Keratinocyte (primary cell): ENCODE measurements at regions not wholly inside any gene's neighbourhood (a gene's known extent, or its start where the extent isn't known, plus 50 kb on each side); places are given as distances from the start of the nearest gene placed in this dataset.

Experiments used
- EZH2 ChIP-seq: IDR thresholded peaks from one replicate; pipeline ENCODE4 v1.6.1; 2012; ENCODE audit warnings: inconsistent platforms, mild to moderate bottlenecking, low read length, moderate library complexity
- TF ChIP-seq, protein P1 (sequence below), 3 experiments: IDR thresholded peaks in 1 of 3; conservative IDR thresholded peaks in 1 of 3; optimal IDR thresholded peaks in 1 of 3; 2 replicates in 2 of 3; 3 replicates in 1 of 3; pipeline versions ENCODE3 to v1.5.1; 2011; ENCODE audit warnings: low read length in 3 of 3, mild to moderate bottlenecking in 3 of 3, moderate library complexity in 2 of 3, control low read depth in 1 of 3, inconsistent platforms in 1 of 3; ENCODE audit not compliant: insufficient read depth in 2 of 3; ENCODE audit errors: extremely low read depth in 1 of 3

DNA sequence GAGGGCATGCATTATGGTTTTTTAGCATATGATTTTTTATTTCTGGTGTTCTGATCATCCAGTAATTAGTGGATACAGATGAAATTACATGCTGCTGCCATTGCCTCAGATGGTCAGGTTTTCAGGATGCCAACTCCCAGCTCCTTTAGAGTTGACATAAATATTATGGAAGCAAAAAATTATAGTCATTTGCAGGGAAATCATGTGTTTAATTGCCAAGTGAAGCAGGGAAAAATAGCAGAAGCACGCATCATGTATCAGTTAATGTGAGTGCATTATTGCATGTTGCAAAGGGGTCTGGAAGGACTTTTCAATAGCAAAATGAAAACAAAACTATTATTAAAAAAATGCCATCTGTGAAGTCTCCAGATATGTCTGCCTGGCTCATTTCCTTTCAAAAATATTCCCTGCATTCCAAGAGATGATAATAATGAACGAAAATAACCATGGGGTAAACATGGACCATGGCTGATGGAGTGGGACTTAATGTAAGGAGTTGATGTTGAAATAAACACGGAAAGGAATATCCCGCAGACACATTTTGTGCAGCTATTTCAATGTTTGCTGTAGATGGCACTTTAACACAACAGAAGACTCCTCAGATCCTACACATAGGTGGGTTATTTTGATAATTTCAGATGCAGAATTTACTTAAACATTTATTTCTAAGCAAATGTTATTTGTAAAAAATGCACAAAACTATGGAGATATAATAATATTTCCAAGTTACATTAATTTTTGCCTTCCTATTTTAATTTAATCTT, 87.7 kb upstream of the DYNAP start:
- TF ChIP-seq, protein P1, sequence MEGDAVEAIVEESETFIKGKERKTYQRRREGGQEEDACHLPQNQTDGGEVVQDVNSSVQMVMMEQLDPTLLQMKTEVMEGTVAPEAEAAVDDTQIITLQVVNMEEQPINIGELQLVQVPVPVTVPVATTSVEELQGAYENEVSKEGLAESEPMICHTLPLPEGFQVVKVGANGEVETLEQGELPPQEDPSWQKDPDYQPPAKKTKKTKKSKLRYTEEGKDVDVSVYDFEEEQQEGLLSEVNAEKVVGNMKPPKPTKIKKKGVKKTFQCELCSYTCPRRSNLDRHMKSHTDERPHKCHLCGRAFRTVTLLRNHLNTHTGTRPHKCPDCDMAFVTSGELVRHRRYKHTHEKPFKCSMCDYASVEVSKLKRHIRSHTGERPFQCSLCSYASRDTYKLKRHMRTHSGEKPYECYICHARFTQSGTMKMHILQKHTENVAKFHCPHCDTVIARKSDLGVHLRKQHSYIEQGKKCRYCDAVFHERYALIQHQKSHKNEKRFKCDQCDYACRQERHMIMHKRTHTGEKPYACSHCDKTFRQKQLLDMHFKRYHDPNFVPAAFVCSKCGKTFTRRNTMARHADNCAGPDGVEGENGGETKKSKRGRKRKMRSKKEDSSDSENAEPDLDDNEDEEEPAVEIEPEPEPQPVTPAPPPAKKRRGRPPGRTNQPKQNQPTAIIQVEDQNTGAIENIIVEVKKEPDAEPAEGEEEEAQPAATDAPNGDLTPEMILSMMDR (optimal IDR thresholded peaks at IDR 0.05 in 1 of 3, IDR thresholded peaks at IDR 0.05 in 1 of 3, conservative IDR thresholded peaks at IDR 0.05 in 1 of 3; ENCODE audit: extremely low read depth in 1 of 3, insufficient read depth in 2 of 3, low read length in 3 of 3) = no peak
- no peak for TF ChIP-seq EZH2
